ENCODE measurements at regions not wholly inside any gene's neighbourhood (a gene's known extent, or its start where the extent isn't known, plus 50 kb on each side); places are given as distances from the start of the nearest gene placed in this dataset.

DNA sequence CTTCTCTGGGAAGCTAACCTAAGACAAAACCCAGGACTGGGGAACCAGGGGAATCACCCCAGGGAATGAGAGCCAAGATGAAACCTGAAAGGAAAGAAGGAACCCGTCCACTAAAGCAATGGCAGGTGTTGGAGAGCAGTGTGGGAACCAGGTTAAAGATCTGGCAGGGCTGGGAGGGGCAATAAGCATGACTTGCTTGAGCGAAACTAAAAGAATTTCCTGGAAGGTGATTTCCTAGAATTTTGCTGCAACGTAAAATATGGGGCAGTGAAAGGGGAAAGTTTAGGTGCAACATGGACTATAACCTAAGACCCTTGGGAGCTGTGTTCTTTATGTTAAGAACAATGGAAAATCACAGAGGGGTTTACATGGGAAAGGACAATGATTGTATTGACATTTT is 126.2 kb upstream of the SSTR4 start:
- no peak for TF ChIP-seq POLR2A (IDR thresholded peaks at IDR 0.05)
- TF ChIP-seq, protein P1, sequence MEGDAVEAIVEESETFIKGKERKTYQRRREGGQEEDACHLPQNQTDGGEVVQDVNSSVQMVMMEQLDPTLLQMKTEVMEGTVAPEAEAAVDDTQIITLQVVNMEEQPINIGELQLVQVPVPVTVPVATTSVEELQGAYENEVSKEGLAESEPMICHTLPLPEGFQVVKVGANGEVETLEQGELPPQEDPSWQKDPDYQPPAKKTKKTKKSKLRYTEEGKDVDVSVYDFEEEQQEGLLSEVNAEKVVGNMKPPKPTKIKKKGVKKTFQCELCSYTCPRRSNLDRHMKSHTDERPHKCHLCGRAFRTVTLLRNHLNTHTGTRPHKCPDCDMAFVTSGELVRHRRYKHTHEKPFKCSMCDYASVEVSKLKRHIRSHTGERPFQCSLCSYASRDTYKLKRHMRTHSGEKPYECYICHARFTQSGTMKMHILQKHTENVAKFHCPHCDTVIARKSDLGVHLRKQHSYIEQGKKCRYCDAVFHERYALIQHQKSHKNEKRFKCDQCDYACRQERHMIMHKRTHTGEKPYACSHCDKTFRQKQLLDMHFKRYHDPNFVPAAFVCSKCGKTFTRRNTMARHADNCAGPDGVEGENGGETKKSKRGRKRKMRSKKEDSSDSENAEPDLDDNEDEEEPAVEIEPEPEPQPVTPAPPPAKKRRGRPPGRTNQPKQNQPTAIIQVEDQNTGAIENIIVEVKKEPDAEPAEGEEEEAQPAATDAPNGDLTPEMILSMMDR (IDR thresholded peaks at IDR 0.05) = no peak
- TF ChIP-seq EP300 (IDR thresholded peaks at IDR 0.05) = no peak
- TF ChIP-seq POLR2AphosphoS5 (IDR thresholded peaks at IDR 0.05) = no peak

Data from sigmoid colon (tissue), 4 donors.